ENCODE measurements at regions not wholly inside any gene's neighbourhood (a gene's known extent, or its start where the extent isn't known, plus 50 kb on each side); places are given as distances from the start of the nearest gene placed in this dataset.

- no peak overlapping the region for H3K27ac Mint-ChIP-seq
- CTCF ChIA-PET: no interaction called here
- no peak overlapping the region for H3K4me3 Mint-ChIP-seq
- H3K27me3 Mint-ChIP-seq: no peaks in the 10 kb centered on the region
- H3K4me1 Mint-ChIP-seq: no peaks in the 10 kb centered on the region
- H3K36me3 Mint-ChIP-seq: no peaks in the 10 kb centered on the region
- ATAC-seq (no peak), DNase-seq (no peak)
- no peaks in the 10 kb centered on the region for H3K9me3 Mint-ChIP-seq (ENCODE audit: low read depth)
These were observed 568.3 kb upstream of the MEX3C start for GRCh38 chr18:51765606-51766360.

GRCh38 chr18:51767293-51767692 is 569.8 kb upstream of the MEX3C start:
- no peak for ATAC-seq
- no peaks in the 10 kb centered on the region for H3K36me3 Mint-ChIP-seq
- H3K27me3 Mint-ChIP-seq: no peaks in the 10 kb centered on the region
- no peaks in the 10 kb centered on the region for H3K4me1 Mint-ChIP-seq
- H3K9me3 Mint-ChIP-seq (ENCODE audit: low read depth): peaks cover 2% of the 10 kb centered on the region
- CTCF ChIA-PET: no interaction called here
- no peak overlapping the region for H3K4me3 Mint-ChIP-seq
- H3K27ac Mint-ChIP-seq: no peak overlapping the region
- no peak for DNase-seq

- H3K9me3 Mint-ChIP-seq (ENCODE audit: low read depth): no peaks in the 10 kb centered on the region
- no peak overlapping the region for H3K27ac Mint-ChIP-seq
- no peak for DNase-seq
- ATAC-seq: no peak
- H3K4me3 Mint-ChIP-seq: no peak overlapping the region
- CTCF ChIA-PET: no interaction called here
- H3K4me1 Mint-ChIP-seq: no peaks in the 10 kb centered on the region
- H3K36me3 Mint-ChIP-seq: no peaks in the 10 kb centered on the region
- H3K27me3 Mint-ChIP-seq: no peaks in the 10 kb centered on the region
These were observed 561.9 kb upstream of the DCC start for GRCh38 chr18:51778115-51778514.

GRCh38 chr18:51789871-51790270 is 550.1 kb upstream of the DCC start:
- DNase-seq (no peak), ATAC-seq (no peak)
- H3K4me3 Mint-ChIP-seq: no peak overlapping the region
- H3K9me3 Mint-ChIP-seq (ENCODE audit: low read depth): no peaks in the 10 kb centered on the region
- CTCF ChIA-PET: no interaction called here
- H3K27ac Mint-ChIP-seq: no peak overlapping the region
- H3K36me3 Mint-ChIP-seq: no peaks in the 10 kb centered on the region
- H3K27me3 Mint-ChIP-seq: no peaks in the 10 kb centered on the region
- H3K4me1 Mint-ChIP-seq: no peaks in the 10 kb centered on the region

- no peak overlapping the region for H3K27ac Mint-ChIP-seq
These were observed 538.5 kb upstream of the DCC start for GRCh38 chr18:51801514-51801913.

GRCh38 chr18:51802569-51803428 is 537.2 kb upstream of the DCC start:
- no peaks in the 10 kb centered on the region for H3K36me3 Mint-ChIP-seq
- ATAC-seq (no peak), DNase-seq (no peak)
- no peak overlapping the region for H3K27ac Mint-ChIP-seq
- CTCF ChIA-PET: no interaction called here
- no peak overlapping the region for H3K4me3 Mint-ChIP-seq
- no peaks in the 10 kb centered on the region for H3K9me3 Mint-ChIP-seq (ENCODE audit: low read depth)
- no peaks in the 10 kb centered on the region for H3K27me3 Mint-ChIP-seq
- H3K4me1 Mint-ChIP-seq: no peaks in the 10 kb centered on the region

More at GRCh38 chr18:51801514-51801913, 538.5 kb upstream of the DCC start:
- DNase-seq (no peak), ATAC-seq (no peak)
- CTCF ChIA-PET: no interaction called here
- Mint-ChIP-seq H3K27me3 (no peaks in the 10 kb centered on the region), H3K4me1 (no peaks in the 10 kb centered on the region), H3K36me3 (no peaks in the 10 kb centered on the region), H3K9me3 (ENCODE audit: low read depth) (no peaks in the 10 kb centered on the region), H3K4me3 (no peak overlapping the region)

- CTCF ChIA-PET: no interaction called here
- no peak overlapping the region for H3K27ac Mint-ChIP-seq
- H3K9me3 Mint-ChIP-seq (ENCODE audit: low read depth): no peaks in the 10 kb centered on the region
- H3K4me3 Mint-ChIP-seq: no peak overlapping the region
- H3K36me3 Mint-ChIP-seq: no peaks in the 10 kb centered on the region
- DNase-seq (no peak), ATAC-seq (no peak)
- no peaks in the 10 kb centered on the region for H3K4me1 Mint-ChIP-seq
- no peaks in the 10 kb centered on the region for H3K27me3 Mint-ChIP-seq
These were observed 532.7 kb upstream of the DCC start for GRCh38 chr18:51807336-51807735.

GRCh38 chr18:51811883-51812282 is 528.1 kb upstream of the DCC start:
- CTCF ChIA-PET: no interaction called here
- H3K27me3 Mint-ChIP-seq: no peaks in the 10 kb centered on the region
- H3K27ac Mint-ChIP-seq: no peak overlapping the region
- H3K4me3 Mint-ChIP-seq: no peak overlapping the region
- no peaks in the 10 kb centered on the region for H3K36me3 Mint-ChIP-seq
- no peaks in the 10 kb centered on the region for H3K9me3 Mint-ChIP-seq (ENCODE audit: low read depth)
- no peaks in the 10 kb centered on the region for H3K4me1 Mint-ChIP-seq
- DNase-seq (no peak), ATAC-seq (no peak)

GRCh38 chr18:51813740-51814139 is 526.3 kb upstream of the DCC start:
- Mint-ChIP-seq H3K4me1 (no peaks in the 10 kb centered on the region), H3K36me3 (no peaks in the 10 kb centered on the region), H3K27ac (no peak overlapping the region), H3K4me3 (no peak overlapping the region), H3K9me3 (ENCODE audit: low read depth) (no peaks in the 10 kb centered on the region), H3K27me3 (no peaks in the 10 kb centered on the region)
- CTCF ChIA-PET: no interaction called here
- ATAC-seq (no peak), DNase-seq (no peak)

GRCh38 chr18:51821610-51822009 is 518.4 kb upstream of the DCC start:
- H3K36me3 Mint-ChIP-seq: no peaks in the 10 kb centered on the region
- no peaks in the 10 kb centered on the region for H3K9me3 Mint-ChIP-seq (ENCODE audit: low read depth)
- DNase-seq (no peak), ATAC-seq (no peak)
- no peak overlapping the region for H3K4me3 Mint-ChIP-seq
- no peaks in the 10 kb centered on the region for H3K27me3 Mint-ChIP-seq
- H3K27ac Mint-ChIP-seq: no peak overlapping the region
- CTCF ChIA-PET: no interaction called here
- no peaks in the 10 kb centered on the region for H3K4me1 Mint-ChIP-seq

- no peak overlapping the region for H3K4me3 Mint-ChIP-seq
- H3K9me3 Mint-ChIP-seq (ENCODE audit: low read depth): no peaks in the 10 kb centered on the region
- no peak overlapping the region for H3K27ac Mint-ChIP-seq
- H3K36me3 Mint-ChIP-seq: no peaks in the 10 kb centered on the region
- DNase-seq (no peak), ATAC-seq (no peak)
- no peaks in the 10 kb centered on the region for H3K27me3 Mint-ChIP-seq
- CTCF ChIA-PET: no interaction called here
- H3K4me1 Mint-ChIP-seq: no peaks in the 10 kb centered on the region
These were observed 515.3 kb upstream of the DCC start for GRCh38 chr18:51824746-51825145.

GRCh38 chr18:51833850-51834249 is 506.1 kb upstream of the DCC start:
- Mint-ChIP-seq H3K4me1 (no peaks in the 10 kb centered on the region), H3K4me3 (no peak overlapping the region), H3K36me3 (no peaks in the 10 kb centered on the region), H3K27ac (no peak overlapping the region), H3K9me3 (ENCODE audit: low read depth) (no peaks in the 10 kb centered on the region), H3K27me3 (no peaks in the 10 kb centered on the region)
- DNase-seq: no peak
- CTCF ChIA-PET: no interaction called here
- no peak for ATAC-seq

- CTCF ChIA-PET: no interaction called here
- no peaks in the 10 kb centered on the region for H3K4me1 Mint-ChIP-seq
- ATAC-seq: no peak
These were observed 491.3 kb upstream of the DCC start for GRCh38 chr18:51848702-51849101.

GRCh38 chr18:51852681-51853080 is 487.3 kb upstream of the DCC start:
- no peak overlapping the region for H3K4me3 Mint-ChIP-seq
- no peak overlapping the region for H3K27ac Mint-ChIP-seq
- no peak for DNase-seq
- H3K4me1 Mint-ChIP-seq: no peaks in the 10 kb centered on the region
- H3K9me3 Mint-ChIP-seq (ENCODE audit: low read depth): peaks cover 6% of the 10 kb centered on the region
- ATAC-seq: no peak
- H3K36me3 Mint-ChIP-seq: no peaks in the 10 kb centered on the region
- no peaks in the 10 kb centered on the region for H3K27me3 Mint-ChIP-seq
- CTCF ChIA-PET: no interaction called here

More at GRCh38 chr18:51848702-51849101, 491.3 kb upstream of the DCC start:
- no peaks in the 10 kb centered on the region for H3K27me3 Mint-ChIP-seq
- H3K36me3 Mint-ChIP-seq: no peaks in the 10 kb centered on the region
- H3K9me3 Mint-ChIP-seq (ENCODE audit: low read depth): peaks cover 11% of the 10 kb centered on the region
- no peak overlapping the region for H3K4me3 Mint-ChIP-seq
- no peak overlapping the region for H3K27ac Mint-ChIP-seq
- no peak for DNase-seq

All from activated CD8-positive, alpha-beta memory T cell treated with anti-CD3 and anti-CD28 coated beads, Interleukin-2, amount 10 ng/mL, durations not matched to agents 7 days and 5 days (primary cell).